Cardiac muscle cell (in vitro differentiated cells and primary cell): ENCODE measurements at regions not wholly inside any gene's neighbourhood (a gene's known extent, or its start where the extent isn't known, plus 50 kb on each side); places are given as distances from the start of the nearest gene placed in this dataset.

Experiments used
- DNase-seq, 2 donors: peaks; one replicate each; pipeline versions ENCODE4 v3.0.0 to v3.0.0-alpha.2; 2010 to 2017; ENCODE audit warnings: low read depth in 1 of 2, low spot score in 1 of 2
- H3K27ac ChIP-seq: fragments of 200-600 bp; sonication (generic); 2 replicates; pipeline ENCODE4 v1.5.1; 2016
- H3K27me3 ChIP-seq: fragments of 200-600 bp; sonication (generic); 2 replicates; pipeline ENCODE4 v1.6.0; 2016; ENCODE audit warnings: control low read depth
- H3K36me3 ChIP-seq: fragments of 200-600 bp; sonication (generic); 2 replicates; pipeline ENCODE4 v1.5.1; 2016; ENCODE audit warnings: control low read depth
- H3K4me1 ChIP-seq: fragments of 200-600 bp; sonication (generic); 2 replicates; pipeline ENCODE4 v1.8.1; 2017; ENCODE audit warnings: low read depth, mild to moderate bottlenecking, mixed run types
- H3K4me3 ChIP-seq: fragments of 200-600 bp; sonication (generic); 2 replicates; pipeline ENCODE4 v1.5.1; 2016; ENCODE audit warnings: mild to moderate bottlenecking
- H3K9me3 ChIP-seq: fragments of 200-600 bp; sonication (generic); 2 replicates; pipeline ENCODE4 v1.5.1; 2017; ENCODE audit warnings: low read depth, mild to moderate bottlenecking, control low read depth
- TF ChIP-seq, protein P1 (sequence below): IDR thresholded peaks from 2 replicates; pipeline ENCODE4 v1.5.1; 2012; ENCODE audit warnings: low read depth, mild to moderate bottlenecking, low read length

GRCh38 chr6:74650668-74651067 lies 555.2 kb downstream of the COL12A1 start:
- Histone ChIP-seq H3K27ac (no peak overlapping the region), H3K4me3 (no peak overlapping the region), H3K27me3 (no peaks in the 10 kb centered on the region), H3K4me1 (no peaks in the 10 kb centered on the region), H3K36me3 (no peaks in the 10 kb centered on the region), H3K9me3 (no peaks in the 10 kb centered on the region)
- TF ChIP-seq, protein P1, sequence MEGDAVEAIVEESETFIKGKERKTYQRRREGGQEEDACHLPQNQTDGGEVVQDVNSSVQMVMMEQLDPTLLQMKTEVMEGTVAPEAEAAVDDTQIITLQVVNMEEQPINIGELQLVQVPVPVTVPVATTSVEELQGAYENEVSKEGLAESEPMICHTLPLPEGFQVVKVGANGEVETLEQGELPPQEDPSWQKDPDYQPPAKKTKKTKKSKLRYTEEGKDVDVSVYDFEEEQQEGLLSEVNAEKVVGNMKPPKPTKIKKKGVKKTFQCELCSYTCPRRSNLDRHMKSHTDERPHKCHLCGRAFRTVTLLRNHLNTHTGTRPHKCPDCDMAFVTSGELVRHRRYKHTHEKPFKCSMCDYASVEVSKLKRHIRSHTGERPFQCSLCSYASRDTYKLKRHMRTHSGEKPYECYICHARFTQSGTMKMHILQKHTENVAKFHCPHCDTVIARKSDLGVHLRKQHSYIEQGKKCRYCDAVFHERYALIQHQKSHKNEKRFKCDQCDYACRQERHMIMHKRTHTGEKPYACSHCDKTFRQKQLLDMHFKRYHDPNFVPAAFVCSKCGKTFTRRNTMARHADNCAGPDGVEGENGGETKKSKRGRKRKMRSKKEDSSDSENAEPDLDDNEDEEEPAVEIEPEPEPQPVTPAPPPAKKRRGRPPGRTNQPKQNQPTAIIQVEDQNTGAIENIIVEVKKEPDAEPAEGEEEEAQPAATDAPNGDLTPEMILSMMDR = no peak
- no peak for DNase-seq

GRCh38 chr6:74646461-74646860 lies 559.4 kb downstream of the COL12A1 start:
- Histone ChIP-seq H3K36me3 (no peaks in the 10 kb centered on the region), H3K9me3 (no peaks in the 10 kb centered on the region)
- TF ChIP-seq, protein P1 = no peak

DNA sequence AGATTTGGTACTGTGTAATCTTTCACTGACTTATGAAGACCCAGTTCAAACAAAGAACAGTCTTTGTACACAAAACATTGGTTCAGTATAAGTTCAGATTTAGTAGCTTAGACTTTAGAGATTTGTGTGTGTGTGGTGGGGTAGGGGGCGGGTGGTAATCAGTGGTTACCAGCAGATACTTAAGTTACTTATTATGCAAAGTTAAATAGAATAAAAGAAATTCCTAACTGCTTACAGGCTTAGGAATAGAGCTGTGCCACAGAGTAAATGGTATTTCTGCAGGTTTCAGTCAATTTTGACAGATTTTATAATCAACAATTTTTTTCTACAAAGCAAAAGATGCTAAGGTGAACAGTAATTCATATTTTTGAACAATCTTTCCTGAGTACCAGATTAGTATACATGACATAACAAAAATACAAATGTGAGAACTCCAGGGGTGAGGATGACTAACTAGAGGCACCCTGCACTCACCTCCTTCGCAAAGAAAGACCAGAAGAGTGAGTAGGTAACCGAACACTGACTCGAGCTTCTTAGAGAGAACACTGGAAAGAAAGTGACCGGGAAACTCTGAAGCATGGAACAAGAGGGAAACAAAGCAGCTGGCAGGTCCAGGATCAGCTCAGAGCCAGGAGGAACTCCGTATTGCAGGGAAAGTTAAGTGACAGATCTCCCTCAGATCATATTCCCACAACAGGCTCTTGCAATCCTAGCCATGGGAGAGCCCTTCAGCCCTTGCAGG lies 560.6 kb downstream of the COL12A1 start:
- no peak for DNase-seq
- Histone ChIP-seq H3K9me3 (no peaks in the 10 kb centered on the region), H3K36me3 (no peaks in the 10 kb centered on the region), H3K27me3 (no peaks in the 10 kb centered on the region), H3K4me3 (no peak overlapping the region), H3K4me1 (no peaks in the 10 kb centered on the region), H3K27ac (no peak overlapping the region)
- TF ChIP-seq, protein P1 = no peak

More at GRCh38 chr6:74646461-74646860, 559.4 kb downstream of the COL12A1 start:
- Histone ChIP-seq H3K4me1 (no peaks in the 10 kb centered on the region), H3K27me3 (no peaks in the 10 kb centered on the region), H3K4me3 (no peak overlapping the region), H3K27ac (no peak overlapping the region)
- no peak for DNase-seq

GRCh38 chr6:74642101-74642500 lies 563.8 kb downstream of the COL12A1 start:
- H3K4me1 ChIP-seq = no peaks in the 10 kb centered on the region
- no peak overlapping the region for H3K27ac ChIP-seq
- H3K4me3 ChIP-seq = no peak overlapping the region
- H3K9me3 ChIP-seq = no peaks in the 10 kb centered on the region
- TF ChIP-seq, protein P1 = no peak
- DNase-seq = no peak
- no peaks in the 10 kb centered on the region for H3K36me3 ChIP-seq
- no peaks in the 10 kb centered on the region for H3K27me3 ChIP-seq

DNA sequence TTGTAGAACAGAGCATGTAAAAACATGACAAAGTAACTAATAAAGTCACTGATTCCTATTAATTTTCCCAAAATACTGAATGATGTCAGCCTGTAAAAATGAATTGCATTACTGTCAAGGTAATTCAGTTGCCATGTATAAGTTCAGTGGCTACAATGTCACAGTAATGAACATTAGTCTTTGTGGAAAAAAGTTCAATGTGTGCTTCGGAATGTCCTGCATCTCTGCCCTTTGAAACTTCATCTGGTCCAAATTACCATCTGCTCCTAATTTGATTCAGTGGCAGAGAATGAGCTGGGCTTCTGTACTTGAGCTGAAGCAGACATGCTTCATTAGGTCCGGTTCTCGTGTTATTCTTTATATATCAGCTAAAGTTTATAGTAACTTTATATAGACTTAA lies 567.4 kb downstream of the COL12A1 start:
- TF ChIP-seq, protein P1 = no peak
- Histone ChIP-seq H3K27ac (no peak overlapping the region), H3K27me3 (no peaks in the 10 kb centered on the region), H3K4me1 (no peaks in the 10 kb centered on the region), H3K4me3 (no peak overlapping the region), H3K36me3 (no peaks in the 10 kb centered on the region), H3K9me3 (no peaks in the 10 kb centered on the region)
- DNase-seq = peak in 1 of 2 donors; percentile 1
